Lower leg skin (tissue), 4 donors: ENCODE measurements at regions not wholly inside any gene's neighbourhood (a gene's known extent, or its start where the extent isn't known, plus 50 kb on each side); places are given as distances from the start of the nearest gene placed in this dataset.

Source experiments
- DNase-seq, 2 donors: peaks; one replicate each; pipeline ENCODE4 v3.0.0-alpha.2; 2019; ENCODE audit warnings: low spot score in 2 of 2
- H3K4me3 ChIP-seq: fragments of 200-600 bp; sonication (generic); 2 replicates; pipeline ENCODE4 v1.5.1; 2017; ENCODE audit warnings: mild to moderate bottlenecking, low read depth; ENCODE audit not compliant: poor library complexity, severe bottlenecking
- CTCF ChIP-seq, 3 donors: fragments of 450-650 bp; IDR thresholded peaks; one replicate each; pipeline ENCODE4 v1.5.1; 2016; ENCODE audit warnings: antibody characterized with exemption in 3 of 3, mild to moderate bottlenecking in 3 of 3, moderate library complexity in 2 of 3
- POLR2A ChIP-seq, 2 donors: fragments of 450-650 bp; IDR thresholded peaks; one replicate each; pipeline ENCODE4 v1.6.1; 2016 to 2017; ENCODE audit warnings: antibody characterized with exemption in 2 of 2, mild to moderate bottlenecking in 1 of 2, moderate library complexity in 1 of 2
- WGBS, 2 donors: methylation state at CpG; one replicate each; pipeline ENCODE4 v1.1.5; 2018; 5-methylcytosine and 5-hydroxymethylcytosine counted together
- intact Hi-C: fragments of 100-400 bp; cut with DNase I; formaldehyde crosslinking; loops from one replicate; pipeline ENCODE4 v1.15.0; 2023; ENCODE audit warnings: low total_unique reads

GRCh38 chr6:164166996-164167395, 752.5 kb downstream of the QKI start:
- 91 to 95% methylated on average over 5 of the region's 5 CpGs for WGBS, 2 donors

GRCh38 chr6:164166515-164166914, 752.0 kb downstream of the QKI start:
- no peak for TF ChIP-seq POLR2A (IDR thresholded peaks at IDR 0.05)
- no peak for TF ChIP-seq CTCF (IDR thresholded peaks at IDR 0.05)
- WGBS, 2 donors, result 87 to 93% methylated on average over 7 of the region's 7 CpGs
- H3K4me3 ChIP-seq, result no peak overlapping the region
- DNase-seq, result no peak
- intact Hi-C loops, result no loop called here

More at GRCh38 chr6:164166996-164167395, 752.5 kb downstream of the QKI start:
- no peak for DNase-seq
- TF ChIP-seq POLR2A (IDR thresholded peaks at IDR 0.05), result no peak
- no peak for TF ChIP-seq CTCF (IDR thresholded peaks at IDR 0.05)
- H3K4me3 ChIP-seq, result no peak overlapping the region
- intact Hi-C loops, result no loop called here

- DNase-seq, result no peak
- intact Hi-C loops, result no loop called here
- TF ChIP-seq POLR2A (IDR thresholded peaks at IDR 0.05) (no peak), CTCF (IDR thresholded peaks at IDR 0.05) (no peak)
- WGBS, 2 donors, result 76 to 84% methylated on average over 3 of the region's 3 CpGs
- H3K4me3 ChIP-seq, result no peak overlapping the region
These were observed 750.4 kb downstream of the QKI start for GRCh38 chr6:164164876-164165275.

- no peak for DNase-seq
These were observed 748.7 kb downstream of the QKI start for GRCh38 chr6:164163239-164163638.

GRCh38 chr6:164159061-164159460, 744.5 kb downstream of the QKI start:
- intact Hi-C loops, result loop anchor here (5.0 kb wide), 1 partner anchor 1678 kb away; no protein-coding TSS in a partner anchor
- TF ChIP-seq POLR2A (IDR thresholded peaks at IDR 0.05) (no peak), CTCF (IDR thresholded peaks at IDR 0.05) (no peak)
- DNase-seq, result no peak
- WGBS, 2 donors, result 74 to 89% methylated on average over 3 of the region's 3 CpGs
- no peak overlapping the region for H3K4me3 ChIP-seq

More at GRCh38 chr6:164163239-164163638, 748.7 kb downstream of the QKI start:
- H3K4me3 ChIP-seq, result no peak overlapping the region
- intact Hi-C loops, result no loop called here
- WGBS, 2 donors, result 82 to 87% methylated on average over 3 of the region's 3 CpGs
- TF ChIP-seq CTCF (IDR thresholded peaks at IDR 0.05) (no peak), POLR2A (IDR thresholded peaks at IDR 0.05) (no peak)

GRCh38 chr6:164154588-164154987, 740.1 kb downstream of the QKI start:
- WGBS, 2 donors, result 79 to 83% methylated on average over 1 of the region's 1 CpG
- DNase-seq, result no peak
- intact Hi-C loops, result loop anchor here (5.0 kb wide), 1 partner anchor 1172 kb away; no protein-coding TSS in a partner anchor

More at GRCh38 chr6:164154588-164154987, 740.1 kb downstream of the QKI start:
- TF ChIP-seq CTCF (IDR thresholded peaks at IDR 0.05) (no peak), POLR2A (IDR thresholded peaks at IDR 0.05) (no peak)
- no peak overlapping the region for H3K4me3 ChIP-seq
